GM23338 (cell line): ENCODE measurements at regions not wholly inside any gene's neighbourhood (a gene's known extent, or its start where the extent isn't known, plus 50 kb on each side); places are given as distances from the start of the nearest gene placed in this dataset.

Experiments
- ATAC-seq: fragments of 200-7000 bp; cut with Tn5 transposase; 3 replicates; pipeline ENCODE4 v1.9.1; 2020
- DNase-seq: peaks from one replicate; pipeline ENCODE4 v3.0.0-alpha.2; 2015; ENCODE audit warnings: low spot score
- H2AFZ ChIP-seq: fragments of 200-600 bp; sonication (generic); 2 replicates; pipeline ENCODE4 v1.8.0; 2016; ENCODE audit warnings: antibody characterized with exemption, mild to moderate bottlenecking, moderate library complexity
- H3F3A ChIP-seq: fragments of 200-600 bp; sonication (generic); replicated peaks from 2 replicates; pipeline ENCODE4 v1.8.0; 2017; ENCODE audit warnings: antibody characterized with exemption, mixed run types, low read depth
- H3K27ac ChIP-seq: fragments of 200-600 bp; sonication (generic); 2 replicates; pipeline ENCODE4 v1.6.1; 2016; ENCODE audit warnings: low read depth
- H3K27me3 ChIP-seq: fragments of 200-600 bp; sonication (generic); 2 replicates; pipeline ENCODE4 v1.8.0; 2016; ENCODE audit warnings: mild to moderate bottlenecking, mixed run types, moderate library complexity; ENCODE audit not compliant: insufficient read depth
- H3K36me3 ChIP-seq: fragments of 200-600 bp; sonication (generic); 2 replicates; pipeline ENCODE4 v1.8.0; 2016; ENCODE audit warnings: mild to moderate bottlenecking; ENCODE audit not compliant: insufficient read depth
- H3K4me1 ChIP-seq: fragments of 200-600 bp; sonication (generic); 2 replicates; pipeline ENCODE4 v1.8.0; 2016; ENCODE audit warnings: mild to moderate bottlenecking, moderate library complexity; ENCODE audit not compliant: insufficient read depth
- H3K4me2 ChIP-seq: fragments of 200-600 bp; sonication (generic); 2 replicates; pipeline ENCODE4 v1.7.1; 2017; ENCODE audit warnings: mixed run types
- H3K4me3 ChIP-seq: fragments of 200-600 bp; sonication (generic); 2 replicates; pipeline ENCODE4 v1.6.1; 2016; ENCODE audit warnings: mixed run types
- H3K79me2 ChIP-seq: fragments of 200-600 bp; sonication (generic); replicated peaks from 2 replicates; pipeline ENCODE4 v1.8.0; 2017; ENCODE audit warnings: mild to moderate bottlenecking; ENCODE audit not compliant: insufficient read depth
- H3K9me2 ChIP-seq: fragments of 200-600 bp; sonication (generic); 2 replicates; pipeline ENCODE4 v1.8.0; 2017; ENCODE audit not compliant: insufficient read depth
- H4K20me1 ChIP-seq: fragments of 200-600 bp; sonication (generic); replicated peaks from 2 replicates; pipeline ENCODE4 v1.8.0; 2017; ENCODE audit warnings: mild to moderate bottlenecking; ENCODE audit not compliant: insufficient read depth
- H3K27ac Mint-ChIP-seq: 2 replicates; pipeline ENCODE4 v1.8.0; 2020; ENCODE audit warnings: inconsistent platforms, mild to moderate bottlenecking, moderate library complexity, mixed read lengths
- H3K27me3 Mint-ChIP-seq: 3 replicates; pipeline ENCODE4 v1.8.0; 2022; ENCODE audit warnings: low read depth, mild to moderate bottlenecking, moderate library complexity, mixed read lengths, inconsistent platforms; ENCODE audit not compliant: insufficient read depth, poor library complexity
- H3K36me3 Mint-ChIP-seq: 3 replicates; pipeline ENCODE4 v1.8.0; 2021; ENCODE audit warnings: low read depth, mild to moderate bottlenecking, inconsistent platforms, moderate library complexity, mixed read lengths
- H3K4me1 Mint-ChIP-seq: 3 replicates; pipeline ENCODE4 v1.8.0; 2020; ENCODE audit warnings: mild to moderate bottlenecking, inconsistent platforms, mixed read lengths
- H3K4me3 Mint-ChIP-seq: 3 replicates; pipeline ENCODE4 v1.8.0; 2021; ENCODE audit warnings: moderate library complexity, mild to moderate bottlenecking, inconsistent platforms, mixed read lengths
- H3K9me3 Mint-ChIP-seq: 3 replicates; pipeline ENCODE4 v1.8.0; 2020; ENCODE audit warnings: moderate library complexity, mild to moderate bottlenecking, inconsistent platforms, mixed read lengths
- CREB1 ChIP-seq: fragments of 250-450 bp; sonication (Bioruptor Pico); IDR thresholded peaks from 2 replicates; pipeline ENCODE4 v1.5.0; 2020; ENCODE audit warnings: low read depth, mild to moderate bottlenecking, moderate library complexity
- EZH2 ChIP-seq: fragments of 200-600 bp; sonication (generic); IDR thresholded peaks from one replicate; pipeline ENCODE4 v1.8.0; 2017; ENCODE audit warnings: antibody characterized with exemption, mild to moderate bottlenecking, low read depth; ENCODE audit not compliant: unreplicated experiment
- EZH2phosphoT487 ChIP-seq: fragments of 200-600 bp; sonication (generic); IDR thresholded peaks from one replicate; pipeline ENCODE4 v1.8.1; 2018; ENCODE audit warnings: antibody characterized with exemption; ENCODE audit not compliant: unreplicated experiment
- JUNB ChIP-seq: IDR thresholded peaks from one replicate; pipeline ENCODE4 v1.6.1; 2016; ENCODE audit warnings: antibody characterized with exemption; ENCODE audit not compliant: unreplicated experiment
- NANOG ChIP-seq: IDR thresholded peaks from 2 replicates; pipeline ENCODE4 v1.6.1; 2016; ENCODE audit warnings: antibody characterized with exemption, borderline replicate concordance
- POLR2AphosphoS5 ChIP-seq: IDR thresholded peaks from 2 replicates; pipeline ENCODE4 v1.6.1; 2016; ENCODE audit warnings: antibody characterized with exemption, low read depth
- STAT1 ChIP-seq: IDR thresholded peaks from one replicate; pipeline ENCODE4 v1.6.1; 2016; ENCODE audit warnings: antibody characterized with exemption; ENCODE audit not compliant: unreplicated experiment
- ZNF114 ChIP-seq: fragments of 250-450 bp; sonication (Bioruptor Pico); IDR thresholded peaks from 2 replicates; pipeline ENCODE4 v1.5.0; 2020; ENCODE audit warnings: mild to moderate bottlenecking, moderate library complexity
- ZNF331 ChIP-seq: fragments of 250-450 bp; sonication (Bioruptor Pico); IDR thresholded peaks from 2 replicates; pipeline ENCODE4 v1.5.0; 2020; ENCODE audit warnings: low read depth, mild to moderate bottlenecking, moderate library complexity
- TF ChIP-seq, protein P1 (sequence below): fragments of 250-450 bp; sonication (Bioruptor Pico); IDR thresholded peaks from 2 replicates; pipeline ENCODE4 v1.5.0; 2020; ENCODE audit warnings: mild to moderate bottlenecking, moderate library complexity
- TF ChIP-seq, protein P2 (sequence below), 2 experiments: fragments of 200-600 bp in 1 of 2; sonication (generic) in 1 of 2; conservative IDR thresholded peaks; 2 replicates each; pipeline versions ENCODE4 v1.5.1 to v1.6.1; 2016 to 2017; ENCODE audit warnings: antibody characterized with exemption in 2 of 2, low read depth in 2 of 2, mild to moderate bottlenecking in 2 of 2, moderate library complexity in 1 of 2
- TF ChIP-seq, protein P3 (sequence below): IDR thresholded peaks from 2 replicates; pipeline ENCODE4 v1.6.1; 2016; ENCODE audit warnings: antibody characterized with exemption
- TF ChIP-seq, protein P4 (sequence below): IDR thresholded peaks from one replicate; pipeline ENCODE4 v1.6.1; 2018; ENCODE audit warnings: antibody characterized with exemption; ENCODE audit not compliant: unreplicated experiment

DNA sequence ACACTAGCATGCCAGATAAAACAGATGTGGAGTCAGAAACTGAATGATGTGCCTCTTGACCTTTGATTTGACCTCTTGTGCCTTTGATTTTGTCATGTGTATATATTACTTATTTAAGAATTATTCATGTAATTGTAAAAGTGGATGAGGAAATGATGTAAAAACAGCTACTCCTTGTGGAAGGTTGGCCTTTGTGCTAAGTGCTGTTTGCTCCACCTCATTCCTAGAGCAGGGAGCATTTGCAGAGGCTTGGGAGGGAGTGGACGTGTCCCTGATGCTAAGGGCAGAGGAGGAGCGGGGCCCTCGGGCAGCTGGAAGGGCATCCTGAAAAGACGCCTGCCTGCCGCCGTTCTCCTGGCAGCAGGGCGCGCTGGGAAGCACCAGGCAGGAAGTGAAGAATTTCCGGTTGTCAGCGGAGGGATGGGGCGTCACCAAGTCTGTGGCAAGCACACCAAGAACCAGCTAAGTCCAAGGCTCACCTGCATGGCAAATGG is 197.6 kb upstream of the ZNF32 start (continued):
- TF ChIP-seq, protein P1, sequence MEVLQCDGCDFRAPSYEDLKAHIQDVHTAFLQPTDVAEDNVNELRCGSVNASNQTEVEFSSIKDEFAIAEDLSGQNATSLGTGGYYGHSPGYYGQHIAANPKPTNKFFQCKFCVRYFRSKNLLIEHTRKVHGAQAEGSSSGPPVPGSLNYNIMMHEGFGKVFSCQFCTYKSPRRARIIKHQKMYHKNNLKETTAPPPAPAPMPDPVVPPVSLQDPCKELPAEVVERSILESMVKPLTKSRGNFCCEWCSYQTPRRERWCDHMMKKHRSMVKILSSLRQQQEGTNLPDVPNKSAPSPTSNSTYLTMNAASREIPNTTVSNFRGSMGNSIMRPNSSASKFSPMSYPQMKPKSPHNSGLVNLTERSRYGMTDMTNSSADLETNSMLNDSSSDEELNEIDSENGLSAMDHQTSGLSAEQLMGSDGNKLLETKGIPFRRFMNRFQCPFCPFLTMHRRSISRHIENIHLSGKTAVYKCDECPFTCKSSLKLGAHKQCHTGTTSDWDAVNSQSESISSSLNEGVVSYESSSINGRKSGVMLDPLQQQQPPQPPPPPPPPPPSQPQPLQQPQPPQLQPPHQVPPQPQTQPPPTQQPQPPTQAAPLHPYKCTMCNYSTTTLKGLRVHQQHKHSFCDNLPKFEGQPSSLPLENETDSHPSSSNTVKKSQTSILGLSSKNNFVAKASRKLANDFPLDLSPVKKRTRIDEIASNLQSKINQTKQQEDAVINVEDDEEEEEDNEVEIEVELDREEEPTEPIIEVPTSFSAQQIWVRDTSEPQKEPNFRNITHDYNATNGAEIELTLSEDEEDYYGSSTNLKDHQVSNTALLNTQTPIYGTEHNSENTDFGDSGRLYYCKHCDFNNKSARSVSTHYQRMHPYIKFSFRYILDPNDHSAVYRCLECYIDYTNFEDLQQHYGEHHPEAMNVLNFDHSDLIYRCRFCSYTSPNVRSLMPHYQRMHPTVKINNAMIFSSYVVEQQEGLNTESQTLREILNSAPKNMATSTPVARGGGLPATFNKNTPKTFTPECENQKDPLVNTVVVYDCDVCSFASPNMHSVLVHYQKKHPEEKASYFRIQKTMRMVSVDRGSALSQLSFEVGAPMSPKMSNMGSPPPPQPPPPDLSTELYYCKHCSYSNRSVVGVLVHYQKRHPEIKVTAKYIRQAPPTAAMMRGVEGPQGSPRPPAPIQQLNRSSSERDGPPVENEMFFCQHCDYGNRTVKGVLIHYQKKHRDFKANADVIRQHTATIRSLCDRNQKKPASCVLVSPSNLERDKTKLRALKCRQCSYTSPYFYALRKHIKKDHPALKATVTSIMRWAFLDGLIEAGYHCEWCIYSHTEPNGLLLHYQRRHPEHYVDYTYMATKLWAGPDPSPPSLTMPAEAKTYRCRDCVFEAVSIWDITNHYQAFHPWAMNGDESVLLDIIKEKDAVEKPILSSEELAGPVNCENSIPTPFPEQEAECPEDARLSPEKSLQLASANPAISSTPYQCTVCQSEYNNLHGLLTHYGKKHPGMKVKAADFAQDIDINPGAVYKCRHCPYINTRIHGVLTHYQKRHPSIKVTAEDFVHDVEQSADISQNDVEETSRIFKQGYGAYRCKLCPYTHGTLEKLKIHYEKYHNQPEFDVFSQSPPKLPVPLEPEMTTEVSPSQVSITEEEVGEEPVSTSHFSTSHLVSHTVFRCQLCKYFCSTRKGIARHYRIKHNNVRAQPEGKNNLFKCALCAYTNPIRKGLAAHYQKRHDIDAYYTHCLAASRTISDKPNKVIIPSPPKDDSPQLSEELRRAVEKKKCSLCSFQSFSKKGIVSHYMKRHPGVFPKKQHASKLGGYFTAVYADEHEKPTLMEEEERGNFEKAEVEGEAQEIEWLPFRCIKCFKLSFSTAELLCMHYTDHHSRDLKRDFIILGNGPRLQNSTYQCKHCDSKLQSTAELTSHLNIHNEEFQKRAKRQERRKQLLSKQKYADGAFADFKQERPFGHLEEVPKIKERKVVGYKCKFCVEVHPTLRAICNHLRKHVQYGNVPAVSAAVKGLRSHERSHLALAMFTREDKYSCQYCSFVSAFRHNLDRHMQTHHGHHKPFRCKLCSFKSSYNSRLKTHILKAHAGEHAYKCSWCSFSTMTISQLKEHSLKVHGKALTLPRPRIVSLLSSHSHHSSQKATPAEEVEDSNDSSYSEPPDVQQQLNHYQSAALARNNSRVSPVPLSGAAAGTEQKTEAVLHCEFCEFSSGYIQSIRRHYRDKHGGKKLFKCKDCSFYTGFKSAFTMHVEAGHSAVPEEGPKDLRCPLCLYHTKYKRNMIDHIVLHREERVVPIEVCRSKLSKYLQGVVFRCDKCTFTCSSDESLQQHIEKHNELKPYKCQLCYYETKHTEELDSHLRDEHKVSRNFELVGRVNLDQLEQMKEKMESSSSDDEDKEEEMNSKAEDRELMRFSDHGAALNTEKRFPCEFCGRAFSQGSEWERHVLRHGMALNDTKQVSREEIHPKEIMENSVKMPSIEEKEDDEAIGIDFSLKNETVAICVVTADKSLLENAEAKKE = no peak

DNA sequence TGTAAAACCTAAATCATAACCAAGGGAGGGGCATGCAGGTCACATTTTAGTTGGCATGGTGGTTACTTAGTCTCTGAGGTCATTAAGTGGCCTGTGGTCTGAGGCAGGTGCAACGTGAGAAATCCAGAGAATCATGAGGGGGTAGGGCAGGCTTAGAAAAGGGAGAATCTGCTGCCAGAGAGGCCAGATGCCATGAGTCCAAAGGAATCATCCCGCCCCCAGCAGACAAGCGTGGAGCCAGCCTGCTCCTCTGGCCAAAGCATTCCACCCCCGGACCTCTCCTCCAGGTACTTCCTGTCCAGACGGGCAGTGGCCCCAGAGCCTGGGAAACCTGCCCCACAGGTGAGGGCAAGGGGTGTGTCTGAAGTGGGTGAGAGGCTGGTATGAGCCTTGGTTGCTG is 196.4 kb upstream of the ZNF32 start:
- no peaks in the 10 kb centered on the region for H4K20me1 ChIP-seq
- no peak overlapping the region for H2AFZ ChIP-seq
- Mint-ChIP-seq H3K4me1 (peaks cover 14% of the 10 kb centered on the region), H3K36me3 (no peaks in the 10 kb centered on the region), H3K4me3 (no peak overlapping the region), H3K9me3 (peaks cover 3% of the 10 kb centered on the region; the same call in 1 of the 3 replicates), H3K27ac (peak overlapping the region; percentile 54; the same call in 1 of the 2 replicates), H3K27me3 (peaks cover 10% of the 10 kb centered on the region)
- no peak overlapping the region for H3K4me2 ChIP-seq
- H3K79me2 ChIP-seq = no peaks in the 10 kb centered on the region
- ATAC-seq (no peak), DNase-seq (no peak)
- no peak overlapping the region for H3K27ac ChIP-seq
- no peaks in the 10 kb centered on the region for H3K27me3 ChIP-seq
- no peaks in the 10 kb centered on the region for H3K36me3 ChIP-seq
- no peaks in the 10 kb centered on the region for H3K4me1 ChIP-seq
- no peak overlapping the region for H3K4me3 ChIP-seq
- H3F3A ChIP-seq = no peaks in the 10 kb centered on the region
- no peaks in the 10 kb centered on the region for H3K9me2 ChIP-seq
- TF ChIP-seq, protein P2, sequence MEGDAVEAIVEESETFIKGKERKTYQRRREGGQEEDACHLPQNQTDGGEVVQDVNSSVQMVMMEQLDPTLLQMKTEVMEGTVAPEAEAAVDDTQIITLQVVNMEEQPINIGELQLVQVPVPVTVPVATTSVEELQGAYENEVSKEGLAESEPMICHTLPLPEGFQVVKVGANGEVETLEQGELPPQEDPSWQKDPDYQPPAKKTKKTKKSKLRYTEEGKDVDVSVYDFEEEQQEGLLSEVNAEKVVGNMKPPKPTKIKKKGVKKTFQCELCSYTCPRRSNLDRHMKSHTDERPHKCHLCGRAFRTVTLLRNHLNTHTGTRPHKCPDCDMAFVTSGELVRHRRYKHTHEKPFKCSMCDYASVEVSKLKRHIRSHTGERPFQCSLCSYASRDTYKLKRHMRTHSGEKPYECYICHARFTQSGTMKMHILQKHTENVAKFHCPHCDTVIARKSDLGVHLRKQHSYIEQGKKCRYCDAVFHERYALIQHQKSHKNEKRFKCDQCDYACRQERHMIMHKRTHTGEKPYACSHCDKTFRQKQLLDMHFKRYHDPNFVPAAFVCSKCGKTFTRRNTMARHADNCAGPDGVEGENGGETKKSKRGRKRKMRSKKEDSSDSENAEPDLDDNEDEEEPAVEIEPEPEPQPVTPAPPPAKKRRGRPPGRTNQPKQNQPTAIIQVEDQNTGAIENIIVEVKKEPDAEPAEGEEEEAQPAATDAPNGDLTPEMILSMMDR (conservative IDR thresholded peaks at IDR 0.05; ENCODE audit: low read depth in 2 of 2) = no peak
- TF ChIP-seq POLR2AphosphoS5 (no peak), CREB1 (CRISPR knock-in tag) (no peak), ZNF331 (CRISPR knock-in tag) (no peak), ZNF114 (no peak), NANOG (no peak), STAT1 (no peak), EZH2phosphoT487 (no peak), EZH2 (no peak), JUNB (no peak)
- TF ChIP-seq, protein P3, sequence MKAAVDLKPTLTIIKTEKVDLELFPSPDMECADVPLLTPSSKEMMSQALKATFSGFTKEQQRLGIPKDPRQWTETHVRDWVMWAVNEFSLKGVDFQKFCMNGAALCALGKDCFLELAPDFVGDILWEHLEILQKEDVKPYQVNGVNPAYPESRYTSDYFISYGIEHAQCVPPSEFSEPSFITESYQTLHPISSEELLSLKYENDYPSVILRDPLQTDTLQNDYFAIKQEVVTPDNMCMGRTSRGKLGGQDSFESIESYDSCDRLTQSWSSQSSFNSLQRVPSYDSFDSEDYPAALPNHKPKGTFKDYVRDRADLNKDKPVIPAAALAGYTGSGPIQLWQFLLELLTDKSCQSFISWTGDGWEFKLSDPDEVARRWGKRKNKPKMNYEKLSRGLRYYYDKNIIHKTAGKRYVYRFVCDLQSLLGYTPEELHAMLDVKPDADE = no peak
- TF ChIP-seq, protein P4, sequence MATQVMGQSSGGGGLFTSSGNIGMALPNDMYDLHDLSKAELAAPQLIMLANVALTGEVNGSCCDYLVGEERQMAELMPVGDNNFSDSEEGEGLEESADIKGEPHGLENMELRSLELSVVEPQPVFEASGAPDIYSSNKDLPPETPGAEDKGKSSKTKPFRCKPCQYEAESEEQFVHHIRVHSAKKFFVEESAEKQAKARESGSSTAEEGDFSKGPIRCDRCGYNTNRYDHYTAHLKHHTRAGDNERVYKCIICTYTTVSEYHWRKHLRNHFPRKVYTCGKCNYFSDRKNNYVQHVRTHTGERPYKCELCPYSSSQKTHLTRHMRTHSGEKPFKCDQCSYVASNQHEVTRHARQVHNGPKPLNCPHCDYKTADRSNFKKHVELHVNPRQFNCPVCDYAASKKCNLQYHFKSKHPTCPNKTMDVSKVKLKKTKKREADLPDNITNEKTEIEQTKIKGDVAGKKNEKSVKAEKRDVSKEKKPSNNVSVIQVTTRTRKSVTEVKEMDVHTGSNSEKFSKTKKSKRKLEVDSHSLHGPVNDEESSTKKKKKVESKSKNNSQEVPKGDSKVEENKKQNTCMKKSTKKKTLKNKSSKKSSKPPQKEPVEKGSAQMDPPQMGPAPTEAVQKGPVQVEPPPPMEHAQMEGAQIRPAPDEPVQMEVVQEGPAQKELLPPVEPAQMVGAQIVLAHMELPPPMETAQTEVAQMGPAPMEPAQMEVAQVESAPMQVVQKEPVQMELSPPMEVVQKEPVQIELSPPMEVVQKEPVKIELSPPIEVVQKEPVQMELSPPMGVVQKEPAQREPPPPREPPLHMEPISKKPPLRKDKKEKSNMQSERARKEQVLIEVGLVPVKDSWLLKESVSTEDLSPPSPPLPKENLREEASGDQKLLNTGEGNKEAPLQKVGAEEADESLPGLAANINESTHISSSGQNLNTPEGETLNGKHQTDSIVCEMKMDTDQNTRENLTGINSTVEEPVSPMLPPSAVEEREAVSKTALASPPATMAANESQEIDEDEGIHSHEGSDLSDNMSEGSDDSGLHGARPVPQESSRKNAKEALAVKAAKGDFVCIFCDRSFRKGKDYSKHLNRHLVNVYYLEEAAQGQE = no peak
